H9 (cell line): ENCODE measurements at regions not wholly inside any gene's neighbourhood (a gene's known extent, or its start where the extent isn't known, plus 50 kb on each side); places are given as distances from the start of the nearest gene placed in this dataset.

Experiments used
- DNase-seq: peaks from one replicate; pipeline ENCODE4 v3.0.0-alpha.2; 2017
- H2AFZ ChIP-seq: one replicate; pipeline ENCODE4 v1.6.1; 2013; ENCODE audit warnings: mild to moderate bottlenecking, low read length, control low read depth, moderate library complexity
- H2AK5ac ChIP-seq: 2 replicates; pipeline ENCODE4 v1.6.1; 2013; ENCODE audit warnings: low read length, control low read depth, mixed read lengths; ENCODE audit not compliant: insufficient read length
- H2BK120ac ChIP-seq: one replicate; pipeline ENCODE4 v1.6.1; 2013; ENCODE audit warnings: low read depth, mild to moderate bottlenecking, low read length, control low read depth, inconsistent platforms; ENCODE audit not compliant: poor library complexity, severe bottlenecking
- H2BK12ac ChIP-seq: 2 replicates; pipeline ENCODE4 v1.6.1; 2013; ENCODE audit warnings: low read length, control low read depth, mixed read lengths, low read depth; ENCODE audit not compliant: insufficient read length
- H2BK15ac ChIP-seq: 2 replicates; pipeline ENCODE4 v1.6.1; 2013; ENCODE audit warnings: low read depth, low read length, control low read depth
- H2BK20ac ChIP-seq: one replicate; pipeline ENCODE4 v1.6.1; 2013; ENCODE audit warnings: low read depth, mild to moderate bottlenecking, low read length, control low read depth, inconsistent platforms; ENCODE audit not compliant: poor library complexity, severe bottlenecking
- H2BK5ac ChIP-seq: 2 replicates; pipeline ENCODE4 v1.6.1; 2013; ENCODE audit warnings: low read length, control low read depth, mixed read lengths; ENCODE audit not compliant: insufficient read length
- H3K14ac ChIP-seq: 2 replicates; pipeline ENCODE4 v1.6.1; 2013; ENCODE audit warnings: low read length, control low read depth; ENCODE audit not compliant: insufficient read depth
- H3K18ac ChIP-seq: 2 replicates; pipeline ENCODE4 v1.6.1; 2013; ENCODE audit warnings: low read depth, mild to moderate bottlenecking, mixed read lengths, low read length, control low read depth; ENCODE audit not compliant: insufficient read length
- H3K23ac ChIP-seq: 2 replicates; pipeline ENCODE4 v1.6.1; 2013; ENCODE audit warnings: low read length, control low read depth, mixed read lengths, low read depth; ENCODE audit not compliant: insufficient read length
- H3K23me2 ChIP-seq: 2 replicates; pipeline ENCODE4 v1.6.1; 2013; ENCODE audit warnings: low read depth, mild to moderate bottlenecking, mixed read lengths, low read length, control low read depth; ENCODE audit not compliant: insufficient read length, poor library complexity, severe bottlenecking
- H3K27ac ChIP-seq: 2 replicates; pipeline ENCODE4 v1.5.1; 2013; ENCODE audit warnings: low read length, control low read depth, mixed read lengths, low read depth; ENCODE audit not compliant: insufficient read length
- H3K27me3 ChIP-seq: 2 replicates; pipeline ENCODE4 v1.6.1; 2013; ENCODE audit warnings: low read length, control low read depth, inconsistent platforms; ENCODE audit not compliant: insufficient read depth
- H3K4ac ChIP-seq: 2 replicates; pipeline ENCODE4 v1.6.1; 2013; ENCODE audit warnings: low read depth, mild to moderate bottlenecking, control low read depth, inconsistent platforms, low read length, moderate library complexity
- H3K4me1 ChIP-seq: 2 replicates; pipeline ENCODE4 v1.6.1; 2013; ENCODE audit warnings: low read length, control low read depth, inconsistent platforms; ENCODE audit not compliant: insufficient read depth
- H3K4me2 ChIP-seq: 2 replicates; pipeline ENCODE4 v1.6.1; 2013; ENCODE audit warnings: low read length, control low read depth, mixed read lengths; ENCODE audit not compliant: insufficient read length, insufficient read depth
- H3K56ac ChIP-seq: 2 replicates; pipeline ENCODE4 v1.6.1; 2013; ENCODE audit warnings: low read depth, mild to moderate bottlenecking, mixed read lengths, low read length, control low read depth; ENCODE audit not compliant: insufficient read length
- H3K79me1 ChIP-seq: 2 replicates; pipeline ENCODE4 v1.6.1; 2013; ENCODE audit warnings: low read depth, mild to moderate bottlenecking, moderate library complexity, low read length, control low read depth, inconsistent platforms; ENCODE audit not compliant: insufficient read depth, poor library complexity, severe bottlenecking
- H3K79me2 ChIP-seq: 2 replicates; pipeline ENCODE4 v1.6.1; 2013; ENCODE audit warnings: low read length, control low read depth, inconsistent platforms; ENCODE audit not compliant: insufficient read depth
- H3K9ac ChIP-seq: 2 replicates; pipeline ENCODE4 v1.6.1; 2013; ENCODE audit warnings: low read length, control low read depth, mixed read lengths; ENCODE audit not compliant: insufficient read length; ENCODE audit errors: extremely low read depth
- H3K9me3 ChIP-seq: one replicate; pipeline ENCODE4 v1.6.1; 2013; ENCODE audit warnings: low read depth, low read length, inconsistent platforms; ENCODE audit not compliant: control insufficient read depth
- H3T11ph ChIP-seq: one replicate; pipeline ENCODE4 v1.6.1; 2013; ENCODE audit warnings: mild to moderate bottlenecking, low read length, control low read depth, inconsistent platforms
- H4K20me1 ChIP-seq: one replicate; pipeline ENCODE4 v1.6.1; 2013; ENCODE audit not compliant: control insufficient read depth, insufficient read length, insufficient read depth
- H4K5ac ChIP-seq: 2 replicates; pipeline ENCODE4 v1.6.1; 2013; ENCODE audit warnings: low read depth, mild to moderate bottlenecking, mixed read lengths, low read length, control low read depth; ENCODE audit not compliant: insufficient read length
- H4K8ac ChIP-seq: replicated peaks from 2 replicates; pipeline ENCODE4 v1.6.1; 2013; ENCODE audit warnings: low read length, control low read depth, mixed read lengths, low read depth; ENCODE audit not compliant: insufficient read length
- H4K91ac ChIP-seq: 2 replicates; pipeline ENCODE4 v1.6.1; 2013; ENCODE audit warnings: low read depth, mild to moderate bottlenecking, moderate library complexity, mixed read lengths, low read length, control low read depth; ENCODE audit not compliant: insufficient read length
- H3K27ac Mint-ChIP-seq, 3 experiments: 2 replicates in 2 of 3; 3 replicates in 1 of 3; pipeline ENCODE4 v1.8.0; 2020 to 2021; ENCODE audit warnings: mixed read lengths in 3 of 3, mild to moderate bottlenecking in 1 of 3, moderate library complexity in 1 of 3
- H3K27me3 Mint-ChIP-seq: 2 replicates; pipeline ENCODE4 v1.8.0; 2021; ENCODE audit warnings: low read depth, mild to moderate bottlenecking, moderate library complexity, mixed read lengths
- H3K36me3 Mint-ChIP-seq, 3 experiments: 2 replicates in 2 of 3; 3 replicates in 1 of 3; pipeline ENCODE4 v1.8.0; 2020 to 2021; ENCODE audit warnings: low read depth in 3 of 3, mixed read lengths in 3 of 3; ENCODE audit not compliant: insufficient read depth in 1 of 3
- H3K4me1 Mint-ChIP-seq, 2 experiments: 2 replicates each; pipeline ENCODE4 v1.8.0; 2020; ENCODE audit warnings: mixed read lengths in 2 of 2
- H3K4me3 Mint-ChIP-seq, 2 experiments: 2 replicates in 1 of 2; 3 replicates in 1 of 2; pipeline ENCODE4 v1.8.0; 2020 to 2021; ENCODE audit warnings: mild to moderate bottlenecking in 2 of 2, mixed read lengths in 2 of 2, moderate library complexity in 1 of 2
- H3K9me3 Mint-ChIP-seq, 2 experiments: 2 replicates in 1 of 2; 3 replicates in 1 of 2; pipeline ENCODE4 v1.8.0; 2020; ENCODE audit warnings: mild to moderate bottlenecking in 2 of 2, mixed read lengths in 2 of 2, moderate library complexity in 1 of 2
- CTCF ChIP-seq: fragments of 200-600 bp; sonication (generic); conservative IDR thresholded peaks from 3 replicates; pipeline ENCODE4 v1.8.0; 2021; ENCODE audit warnings: antibody characterized with exemption, mild to moderate bottlenecking
- WGBS: extraction: QIAGEN DNeasy Blood & Tissue Kit; methylation state at CpG from one replicate; pipeline ENCODE4 v1.1.7; 2013; ENCODE audit warnings: missing lambda C conversion rate, low lambda C conversion rate, mixed read lengths; ENCODE audit not compliant: insufficient read length; ENCODE audit errors: extremely low coverage; 5-methylcytosine and 5-hydroxymethylcytosine counted together

- Histone ChIP-seq H3K79me1 (no peaks in the 10 kb centered on the region), H2BK120ac (no peak overlapping the region), H4K8ac (no peak overlapping the region), H2BK20ac (no peak overlapping the region), H2BK12ac (no peak overlapping the region), H3T11ph (no peak overlapping the region), H2BK5ac (no peak overlapping the region), H3K23ac (no peak overlapping the region), H4K5ac (no peak overlapping the region), H2BK15ac (no peak overlapping the region), H3K4ac (no peak overlapping the region), H4K91ac (no peak overlapping the region), H2AK5ac (no peak overlapping the region), H3K14ac (no peak overlapping the region), H2AFZ (no peak overlapping the region), H3K79me2 (no peaks in the 10 kb centered on the region), H3K56ac (no peak overlapping the region), H3K27me3 (no peaks in the 10 kb centered on the region), H4K20me1 (no peaks in the 10 kb centered on the region), H3K18ac (no peak overlapping the region), H3K9ac (no peak overlapping the region), H3K4me1 (no peaks in the 10 kb centered on the region), H3K9me3 (no peaks in the 10 kb centered on the region), H3K4me2 (no peak overlapping the region), H3K23me2 (no peaks in the 10 kb centered on the region), H3K27ac (no peak overlapping the region)
- no peak for TF ChIP-seq CTCF
- H3K4me3 Mint-ChIP-seq = no peak overlapping the region
- 0 out of 5 replicates have a peak, but pooled peaks cover 0 to 3% of the 10 kb centered on the region in 2 experiments for H3K9me3 Mint-ChIP-seq
- no peak for DNase-seq
- H3K36me3 Mint-ChIP-seq = peaks cover 0 to 3% (median 2%) of the 10 kb centered on the region in 3 experiments; a peak in 2 of 7 replicates
- WGBS = no CpG with 5 or more reads among the region's 2 CpGs
- no peaks in the 10 kb centered on the region; the same call in 1 of the 2 replicates for H3K27me3 Mint-ChIP-seq
- H3K4me1 Mint-ChIP-seq = no peaks in the 10 kb centered on the region; a peak in 1 of 4 replicates
- H3K27ac Mint-ChIP-seq = no peak overlapping the region
These were observed 155.2 kb upstream of the GNAI1 start for GRCh38 chr7:79979437-79979836.
